Fibroblast of lung (primary cell): ENCODE measurements at regions not wholly inside any gene's neighbourhood (a gene's known extent, or its start where the extent isn't known, plus 50 kb on each side); places are given as distances from the start of the nearest gene placed in this dataset.

ENCODE experiments used
- DNase-seq, 2 donors: peaks; one replicate each; pipeline versions ENCODE4 v3.0.0 to v3.0.0-alpha.2; 2010; ENCODE audit warnings: low read depth in 2 of 2
- H2AFZ ChIP-seq: 2 replicates; pipeline ENCODE4 v1.5.1; 2012; ENCODE audit warnings: low read length, control low read depth, inconsistent platforms
- H3K27ac ChIP-seq: 2 replicates; pipeline ENCODE4 v1.5.1; 2011; ENCODE audit warnings: low read length, control low read depth; ENCODE audit not compliant: insufficient read depth
- H3K27me3 ChIP-seq: 2 replicates; pipeline ENCODE4 v1.5.1; 2011; ENCODE audit warnings: mild to moderate bottlenecking, low read length; ENCODE audit not compliant: control insufficient read depth, insufficient read depth
- H3K36me3 ChIP-seq: 2 replicates; pipeline ENCODE4 v1.5.1; 2011; ENCODE audit warnings: low read length; ENCODE audit not compliant: control insufficient read depth, insufficient read depth
- H3K4me1 ChIP-seq: 2 replicates; pipeline ENCODE4 v1.5.1; 2011; ENCODE audit warnings: low read length; ENCODE audit not compliant: control insufficient read depth, insufficient read depth; ENCODE audit errors: extremely low read depth
- H3K4me2 ChIP-seq: 2 replicates; pipeline ENCODE4 v1.5.1; 2011; ENCODE audit warnings: low read length, control low read depth; ENCODE audit not compliant: insufficient read depth; ENCODE audit errors: extremely low read depth
- H3K4me3 ChIP-seq, 4 experiments: fragments of 200-600 bp in 1 of 4; sonication (generic) in 1 of 4; replicated peaks in 1 of 4; 2 replicates each; pipeline ENCODE4 v1.5.1; 2011 to 2016; ENCODE audit warnings: low read length in 4 of 4, low read depth in 3 of 4, mild to moderate bottlenecking in 3 of 4, control low read depth in 2 of 4, inconsistent platforms in 1 of 4, mixed read lengths in 1 of 4; ENCODE audit not compliant: insufficient read depth in 1 of 4; ENCODE audit errors: control extremely low read depth in 1 of 4
- H3K79me2 ChIP-seq: 2 replicates; pipeline ENCODE4 v1.5.1; 2012; ENCODE audit warnings: mild to moderate bottlenecking, low read length, inconsistent platforms; ENCODE audit not compliant: control insufficient read depth, insufficient read depth
- H3K9ac ChIP-seq: 2 replicates; pipeline ENCODE4 v1.5.1; 2011; ENCODE audit warnings: mild to moderate bottlenecking, low read length, control low read depth; ENCODE audit not compliant: insufficient read depth
- H3K9me3 ChIP-seq: 2 replicates; pipeline ENCODE4 v1.5.1; 2012; ENCODE audit warnings: low read depth, low read length; ENCODE audit not compliant: control insufficient read depth, insufficient read depth
- H4K20me1 ChIP-seq: 2 replicates; pipeline ENCODE4 v1.5.1; 2011; ENCODE audit warnings: low read length; ENCODE audit not compliant: control insufficient read depth, insufficient read depth; ENCODE audit errors: extremely low read depth
- CTCF ChIP-seq, 2 donors: IDR thresholded peaks in 1 of 2; conservative IDR thresholded peaks in 1 of 2; 1 replicate in 1 of 2; 2 replicates in 1 of 2; pipeline ENCODE4 v1.5.1; 2011 to 2012; ENCODE audit warnings: low read length in 2 of 2, control low read depth in 1 of 2, inconsistent platforms in 1 of 2, low read depth in 1 of 2, mild to moderate bottlenecking in 1 of 2
- EZH2 ChIP-seq: IDR thresholded peaks from 2 replicates; pipeline ENCODE4 v1.5.1; 2012; ENCODE audit warnings: low read length, control low read depth, mild to moderate bottlenecking; ENCODE audit errors: missing control alignments

DNA sequence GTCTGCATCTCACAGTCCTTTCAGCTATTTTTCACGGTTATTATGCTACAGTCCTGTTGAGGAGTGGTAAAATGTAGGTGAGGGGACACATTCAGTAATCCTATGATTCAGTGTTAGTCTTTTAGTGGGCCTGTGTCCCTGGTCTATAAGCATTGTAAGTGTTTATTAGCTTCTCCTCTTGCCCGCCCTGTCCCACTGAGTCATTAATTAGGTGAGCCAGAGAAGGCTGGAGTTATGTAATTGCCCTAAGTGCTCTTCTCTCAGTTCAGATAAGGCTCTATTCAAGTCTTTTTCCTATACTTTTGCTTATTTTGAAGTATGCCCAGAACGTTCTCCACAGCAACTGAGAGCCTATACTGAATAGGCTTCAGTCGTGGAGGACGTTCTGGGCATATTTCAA is 76.3 kb upstream of the ZRANB2 start:
- H3K9me3 ChIP-seq: no peaks in the 10 kb centered on the region

DNA sequence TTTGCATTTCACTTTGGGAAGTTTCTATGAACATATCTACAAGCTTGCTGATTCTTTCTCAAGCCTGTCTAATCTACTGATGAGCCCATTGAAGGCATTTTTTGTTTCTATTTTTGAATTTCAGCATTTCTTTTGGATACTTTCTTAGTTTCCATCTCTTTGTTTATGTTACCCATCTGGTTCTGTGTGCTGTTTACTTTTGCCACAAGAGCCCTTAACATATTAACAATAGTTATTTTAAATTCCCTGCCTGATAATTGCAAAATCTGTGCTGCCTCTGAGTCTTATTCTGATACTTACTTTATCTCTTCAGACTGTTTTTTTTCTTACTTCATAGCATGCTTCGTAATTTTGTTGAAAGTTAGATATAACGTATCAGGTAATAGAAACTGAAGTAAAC is 75.8 kb upstream of the ZRANB2 start:
- H3K79me2 ChIP-seq: no peaks in the 10 kb centered on the region

More for the DNA sequence above, 76.3 kb upstream of the ZRANB2 start:
- Histone ChIP-seq H3K4me2 (no peak overlapping the region), H4K20me1 (no peaks in the 10 kb centered on the region), H3K27ac (no peak overlapping the region), H3K79me2 (no peaks in the 10 kb centered on the region), H3K36me3 (no peaks in the 10 kb centered on the region), H3K4me1 (no peaks in the 10 kb centered on the region), H3K9ac (no peak overlapping the region), H3K27me3 (no peaks in the 10 kb centered on the region), H3K4me3 (no peak overlapping the region), H2AFZ (no peak overlapping the region)
- TF ChIP-seq EZH2 (no peak), CTCF (conservative IDR thresholded peaks at IDR 0.05 in 1 of 2, IDR thresholded peaks at IDR 0.05 in 1 of 2; ENCODE audit: low read depth in 1 of 2, low read length in 2 of 2) (no peak)
- no peak for DNase-seq

GRCh38 chr1:71154429-71154828 is 73.6 kb upstream of the ZRANB2 start:
- H3K27me3 ChIP-seq: no peaks in the 10 kb centered on the region
- H3K79me2 ChIP-seq: no peaks in the 10 kb centered on the region
- DNase-seq: no peak
- H3K27ac ChIP-seq: no peak overlapping the region
- H3K9ac ChIP-seq: no peak overlapping the region
- no peaks in the 10 kb centered on the region for H3K36me3 ChIP-seq
- H4K20me1 ChIP-seq: no peaks in the 10 kb centered on the region
- TF ChIP-seq EZH2: no peak
- no peak for TF ChIP-seq CTCF (conservative IDR thresholded peaks at IDR 0.05 in 1 of 2, IDR thresholded peaks at IDR 0.05 in 1 of 2; ENCODE audit: low read depth in 1 of 2, low read length in 2 of 2)
- no peaks in the 10 kb centered on the region for H3K9me3 ChIP-seq
- H2AFZ ChIP-seq: no peak overlapping the region
- H3K4me3 ChIP-seq: no peak overlapping the region
- no peak overlapping the region for H3K4me2 ChIP-seq
- no peaks in the 10 kb centered on the region for H3K4me1 ChIP-seq

More for the DNA sequence above, 75.8 kb upstream of the ZRANB2 start:
- TF ChIP-seq EZH2 (no peak), CTCF (conservative IDR thresholded peaks at IDR 0.05 in 1 of 2, IDR thresholded peaks at IDR 0.05 in 1 of 2; ENCODE audit: low read depth in 1 of 2, low read length in 2 of 2) (no peak)
- Histone ChIP-seq H2AFZ (no peak overlapping the region), H3K4me2 (no peak overlapping the region), H3K27ac (no peak overlapping the region), H3K4me3 (no peak overlapping the region), H3K4me1 (no peaks in the 10 kb centered on the region), H3K36me3 (no peaks in the 10 kb centered on the region), H3K9me3 (no peaks in the 10 kb centered on the region), H3K27me3 (no peaks in the 10 kb centered on the region), H4K20me1 (no peaks in the 10 kb centered on the region), H3K9ac (no peak overlapping the region)
- DNase-seq: peak in 1 of 2 donors; percentile 30
